ES-I3 (cell line): ENCODE measurements at regions not wholly inside any gene's neighbourhood (a gene's known extent, or its start where the extent isn't known, plus 50 kb on each side); places are given as distances from the start of the nearest gene placed in this dataset.

Source experiments
- H3K36me3 ChIP-seq: 2 replicates; pipeline ENCODE4 v1.6.1; 2013; ENCODE audit warnings: mild to moderate bottlenecking, low read length, control low read depth, moderate library complexity; ENCODE audit not compliant: insufficient read depth
- H3K4me1 ChIP-seq: 2 replicates; pipeline ENCODE4 v1.6.1; 2013; ENCODE audit warnings: mild to moderate bottlenecking, control low read depth, low read length; ENCODE audit not compliant: insufficient read depth
- H3K9ac ChIP-seq: 2 replicates; pipeline ENCODE4 v1.6.1; 2013; ENCODE audit warnings: low read depth, mild to moderate bottlenecking, low read length, moderate library complexity
- H3K9me3 ChIP-seq: 2 replicates; pipeline ENCODE4 v1.6.1; 2013; ENCODE audit warnings: mild to moderate bottlenecking, low read length, moderate library complexity; ENCODE audit not compliant: control insufficient read depth, insufficient read depth

DNA sequence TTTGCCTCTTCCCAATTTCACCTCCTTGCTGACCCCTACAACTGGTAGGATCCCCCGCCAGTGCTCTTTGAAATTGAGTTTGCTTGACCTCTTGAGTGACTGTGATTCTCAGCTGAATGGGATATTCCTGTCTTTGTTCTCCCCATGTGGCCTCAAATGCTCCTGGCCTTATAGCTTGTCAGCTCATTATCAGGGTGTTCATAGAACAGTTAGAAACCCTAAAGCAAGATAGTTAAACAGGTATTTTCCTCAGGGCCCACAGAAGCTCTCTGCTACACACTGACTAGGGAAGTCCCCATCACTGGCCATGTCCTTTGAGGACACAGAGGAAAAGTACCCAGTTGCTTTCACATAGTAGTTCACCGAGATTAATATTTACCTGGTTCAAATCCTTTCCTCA, 211.5 kb upstream of the DTNBP1 start:
- H3K4me1 ChIP-seq: peaks cover 9% of the 10 kb centered on the region; the same call in 1 of the 2 replicates
- H3K36me3 ChIP-seq: no peaks in the 10 kb centered on the region
- no peak overlapping the region for H3K9ac ChIP-seq
- no peaks in the 10 kb centered on the region for H3K9me3 ChIP-seq

DNA sequence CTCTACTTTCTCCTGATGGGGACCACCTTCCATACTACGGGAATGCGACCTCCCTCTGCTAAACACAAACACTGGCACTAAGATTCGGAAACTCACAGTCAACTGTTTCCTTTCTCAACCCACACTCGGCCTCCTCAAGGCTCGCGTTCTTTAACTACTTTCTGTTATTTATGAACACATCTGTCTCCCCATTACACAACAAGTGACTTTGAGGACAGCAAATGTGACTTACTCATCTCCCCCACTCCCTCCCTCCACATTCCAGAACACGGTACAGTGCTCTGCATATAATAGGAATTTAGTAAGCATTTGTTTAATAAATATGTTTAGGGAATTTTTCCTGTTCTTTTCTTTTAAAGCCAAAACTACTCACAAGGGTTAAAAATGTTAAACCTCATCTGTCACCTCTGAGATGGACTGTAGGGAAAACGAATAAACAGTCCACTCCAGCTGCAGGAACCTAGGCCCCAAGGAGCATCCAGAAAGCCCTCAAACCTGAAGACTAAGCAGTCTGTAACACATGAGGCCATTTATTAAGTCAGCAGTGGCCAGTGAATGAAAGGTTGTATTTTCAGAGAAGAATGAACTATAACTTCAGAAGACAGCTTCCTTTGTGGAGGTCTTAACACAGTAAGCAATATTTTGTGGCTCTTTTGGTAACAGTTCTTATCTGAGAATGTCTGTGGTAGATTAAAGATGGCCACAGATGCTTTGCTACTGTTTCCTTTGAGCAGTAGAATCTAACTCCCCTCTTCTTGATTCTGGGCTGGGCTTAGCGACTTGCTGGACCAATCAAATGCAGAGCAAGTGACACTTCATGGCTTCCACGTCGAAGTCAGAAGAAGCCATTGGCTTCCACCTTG, 209.6 kb upstream of the DTNBP1 start:
- no peaks in the 10 kb centered on the region for H3K9me3 ChIP-seq
- no peak overlapping the region for H3K9ac ChIP-seq
- H3K36me3 ChIP-seq: no peaks in the 10 kb centered on the region
- H3K4me1 ChIP-seq: peaks cover 9% of the 10 kb centered on the region; the same call in 1 of the 2 replicates

DNA sequence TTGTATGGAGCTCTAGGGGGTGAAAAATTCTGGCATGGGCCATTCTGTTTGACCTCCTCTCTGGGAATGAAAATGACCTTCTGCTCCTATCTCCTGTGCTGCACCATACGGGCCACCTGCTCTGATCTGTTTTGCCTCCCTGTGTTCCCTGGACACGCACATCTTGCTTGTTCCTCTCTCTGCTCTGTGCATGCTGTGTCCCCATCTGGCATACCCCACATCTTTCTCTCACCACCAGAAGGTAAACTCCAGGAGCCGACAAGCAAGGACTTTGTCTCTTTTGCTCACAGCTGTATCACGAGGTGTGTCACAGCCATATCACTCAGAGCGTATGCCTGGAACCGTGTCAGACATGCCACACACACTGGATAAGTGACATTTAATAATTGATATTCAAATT, 208.4 kb upstream of the DTNBP1 start:
- H3K9me3 ChIP-seq: no peaks in the 10 kb centered on the region
- no peak overlapping the region for H3K9ac ChIP-seq
- no peaks in the 10 kb centered on the region for H3K36me3 ChIP-seq
- peaks cover 9% of the 10 kb centered on the region; the same call in 1 of the 2 replicates for H3K4me1 ChIP-seq

DNA sequence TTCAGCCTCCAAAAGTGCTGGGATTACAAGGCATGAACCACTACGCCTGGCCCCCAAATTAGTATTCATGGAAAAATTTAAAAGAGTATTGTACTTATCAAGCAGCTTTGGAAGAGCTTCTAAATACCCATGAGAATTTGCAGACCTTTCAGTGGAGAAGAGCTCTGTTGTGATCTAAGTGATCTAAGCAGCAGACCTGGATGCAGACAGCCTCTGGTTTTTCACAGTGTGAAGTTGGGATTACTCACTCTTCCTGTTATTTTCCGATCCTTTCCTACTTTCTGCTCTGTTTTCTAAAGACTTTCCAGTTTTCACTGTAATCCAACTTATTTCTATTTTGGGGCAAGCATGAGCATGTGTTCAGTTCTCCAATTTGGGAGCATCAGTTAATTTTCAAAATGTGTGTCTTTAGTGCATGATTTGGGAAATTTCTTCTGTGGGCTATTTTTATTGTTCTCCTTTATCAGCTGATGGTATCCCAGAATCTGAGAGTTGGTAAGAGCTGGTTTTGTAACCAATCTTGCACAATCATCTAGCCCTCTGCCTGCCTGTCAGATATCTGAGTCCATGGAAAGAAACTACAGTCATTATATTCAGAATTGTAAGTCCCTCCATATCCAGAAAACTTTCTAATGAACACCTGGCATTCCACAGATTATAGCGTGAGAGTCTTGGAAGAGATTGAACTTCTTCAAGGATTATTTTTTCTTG, 207.7 kb upstream of the DTNBP1 start:
- Histone ChIP-seq H3K4me1 (peaks cover 9% of the 10 kb centered on the region; the same call in 1 of the 2 replicates), H3K36me3 (no peaks in the 10 kb centered on the region), H3K9ac (no peak overlapping the region), H3K9me3 (no peaks in the 10 kb centered on the region)

DNA sequence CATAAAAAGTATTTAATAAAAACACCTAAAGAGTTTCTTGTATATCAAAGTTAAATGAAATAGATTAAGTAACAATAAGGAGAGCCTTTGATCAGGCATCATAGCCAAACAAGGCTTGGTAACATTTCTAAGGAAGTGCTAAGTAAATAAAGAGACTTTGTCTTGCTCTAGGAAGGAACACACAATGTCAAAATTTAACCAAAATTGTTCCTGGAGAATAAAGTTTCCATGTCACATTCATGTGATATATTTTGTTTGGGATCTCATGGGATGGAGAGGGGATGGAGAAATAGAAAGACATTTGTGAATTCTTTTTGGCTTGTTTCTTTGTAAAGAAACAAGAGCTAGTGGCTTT, 201.9 kb upstream of the DTNBP1 start:
- H3K9me3 ChIP-seq: no peaks in the 10 kb centered on the region

DNA sequence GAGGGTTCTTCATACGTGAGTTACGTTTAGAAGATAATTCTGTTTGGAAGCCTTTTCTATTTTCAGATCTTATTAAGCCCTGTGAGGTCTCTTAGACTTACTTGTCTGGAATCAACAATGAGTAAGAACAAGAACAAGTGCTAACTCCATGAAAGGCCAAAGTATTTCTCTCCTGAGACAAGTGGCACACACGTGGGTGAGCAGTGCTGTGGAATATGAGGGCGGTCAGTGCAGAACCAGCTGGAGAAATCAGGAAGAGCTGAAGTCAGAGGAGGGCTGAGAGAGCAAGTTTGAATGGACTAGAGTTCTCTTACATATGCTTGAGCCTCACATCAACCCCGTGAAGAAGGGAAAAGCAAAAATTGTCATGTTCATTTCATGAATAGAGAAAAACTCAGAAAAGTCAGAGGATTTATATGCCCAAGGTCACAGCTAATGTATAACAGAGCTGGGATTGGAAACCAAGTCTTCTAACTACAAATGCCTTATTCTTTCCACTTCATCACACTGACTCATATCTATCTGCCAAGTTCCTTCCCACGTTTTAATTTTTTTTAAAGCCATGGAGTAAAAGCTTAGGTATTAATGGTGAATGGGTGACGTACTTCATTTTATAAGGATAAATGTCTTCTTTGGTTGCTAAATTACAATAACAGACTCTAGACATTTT, 201.3 kb upstream of the DTNBP1 start:
- H3K9me3 ChIP-seq: no peaks in the 10 kb centered on the region
- no peak overlapping the region for H3K9ac ChIP-seq
- no peaks in the 10 kb centered on the region for H3K36me3 ChIP-seq
- H3K4me1 ChIP-seq: no peaks in the 10 kb centered on the region

More for the DNA sequence above, 201.9 kb upstream of the DTNBP1 start:
- no peaks in the 10 kb centered on the region for H3K36me3 ChIP-seq
- H3K9ac ChIP-seq: no peak overlapping the region
- no peaks in the 10 kb centered on the region for H3K4me1 ChIP-seq

DNA sequence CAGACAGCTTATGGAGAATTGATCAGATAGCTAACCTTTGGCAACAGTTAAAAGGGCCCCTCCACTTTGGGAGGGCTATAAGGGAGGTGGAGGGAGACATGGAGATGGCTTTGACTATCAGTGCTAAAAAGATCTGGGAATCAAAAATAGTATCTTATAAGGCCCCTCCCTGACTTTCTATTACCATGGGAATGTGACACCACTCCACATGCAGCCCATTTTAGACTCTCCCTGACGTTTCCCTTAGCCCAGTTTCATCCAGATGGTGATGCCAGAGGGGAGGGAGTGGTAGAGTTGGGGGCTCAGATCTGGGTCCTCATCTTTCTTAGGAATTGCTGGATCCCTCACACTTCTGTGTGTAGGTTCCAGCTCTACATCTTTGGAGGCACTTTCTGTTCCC, 200.0 kb upstream of the DTNBP1 start:
- Histone ChIP-seq H3K36me3 (no peaks in the 10 kb centered on the region), H3K9me3 (no peaks in the 10 kb centered on the region), H3K4me1 (0 out of 2 replicates have a peak, but pooled peaks cover 4% of the 10 kb centered on the region), H3K9ac (no peak overlapping the region)

DNA sequence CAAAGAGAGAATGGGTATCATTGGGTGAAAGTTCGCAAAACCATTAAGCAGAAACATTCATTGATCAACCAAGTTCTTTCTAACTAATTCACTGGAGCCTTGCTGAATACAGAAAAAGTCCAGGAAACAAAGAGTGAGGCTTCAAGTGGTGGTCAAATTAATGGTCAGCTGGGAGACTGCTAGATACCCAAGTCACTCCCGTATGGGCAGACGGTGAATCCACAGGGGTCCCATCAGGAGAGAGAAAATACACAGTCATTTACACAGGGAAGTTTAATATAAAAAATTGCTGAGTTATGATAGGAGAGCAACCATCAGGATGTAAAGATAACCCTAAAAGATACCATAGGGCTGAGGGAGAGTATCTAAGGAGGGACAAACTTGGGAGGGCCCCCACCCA, 198.7 kb upstream of the DTNBP1 start:
- Histone ChIP-seq H3K36me3 (no peaks in the 10 kb centered on the region), H3K9ac (no peak overlapping the region), H3K9me3 (no peaks in the 10 kb centered on the region), H3K4me1 (0 out of 2 replicates have a peak, but pooled peaks cover 5% of the 10 kb centered on the region)

DNA sequence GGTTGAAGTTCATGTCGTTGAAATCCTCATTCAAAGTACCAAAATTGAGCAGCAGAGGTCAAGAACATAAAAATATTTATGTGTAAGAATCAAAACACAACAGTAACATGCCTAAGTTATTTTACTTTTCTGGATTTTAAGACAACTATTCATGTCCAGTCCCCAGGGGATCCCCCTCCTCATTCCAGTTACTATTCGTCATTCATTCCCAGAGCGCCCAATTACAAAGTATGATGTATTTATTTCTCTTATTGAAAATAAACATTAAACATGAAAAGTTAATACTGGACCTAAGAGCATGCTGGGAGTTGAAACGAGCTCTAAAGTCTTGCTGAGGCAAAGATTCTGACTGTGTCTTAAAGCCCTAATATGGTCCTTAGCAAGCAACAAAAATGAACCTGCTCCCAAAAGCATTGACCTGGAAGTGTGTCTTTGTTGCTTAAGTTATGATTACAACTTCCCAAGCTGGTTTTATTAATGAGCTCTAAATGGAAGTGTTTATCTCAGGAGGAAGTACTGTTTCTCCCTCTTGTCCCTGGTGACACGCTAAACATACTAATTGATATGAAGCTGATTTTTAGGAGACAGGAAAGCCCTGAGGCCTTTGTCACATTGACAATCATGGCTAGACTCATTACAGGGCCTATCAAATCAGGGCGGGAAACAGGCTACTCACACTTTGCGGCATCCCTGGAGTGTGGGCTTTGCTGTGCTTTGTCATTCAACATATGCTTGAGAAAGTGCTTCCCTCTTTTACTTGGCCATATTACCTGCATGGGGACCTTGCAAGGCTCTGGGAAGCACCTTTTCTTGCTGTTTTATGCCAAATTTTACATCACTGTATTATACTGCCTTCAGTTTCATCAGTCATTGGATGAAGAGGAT, 192.2 kb upstream of the DTNBP1 start:
- Histone ChIP-seq H3K9ac (no peak overlapping the region), H3K9me3 (peaks cover 6% of the 10 kb centered on the region; the same call in 1 of the 2 replicates), H3K36me3 (no peaks in the 10 kb centered on the region), H3K4me1 (peaks cover 8% of the 10 kb centered on the region; the same call in 1 of the 2 replicates)

DNA sequence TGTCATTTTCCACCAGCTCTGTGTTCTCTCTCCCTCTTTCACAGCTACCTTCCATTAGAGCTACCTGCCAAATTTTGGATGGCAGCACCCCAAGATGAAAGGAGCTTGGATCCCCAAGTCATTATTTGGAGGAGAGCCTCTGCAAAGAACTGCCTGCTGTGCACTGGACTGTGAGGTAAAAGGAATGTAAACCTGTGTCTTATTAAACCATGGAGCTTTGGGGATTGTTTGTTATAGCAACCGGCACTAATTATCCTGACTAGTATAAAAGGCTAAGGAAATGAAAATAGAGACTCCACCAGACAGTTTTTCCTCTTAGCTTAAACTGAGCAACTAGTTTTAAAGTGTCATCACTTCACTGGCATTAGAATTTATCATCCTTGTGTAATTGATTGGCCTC, 191.6 kb upstream of the DTNBP1 start:
- Histone ChIP-seq H3K9ac (no peak overlapping the region), H3K36me3 (no peaks in the 10 kb centered on the region), H3K4me1 (peaks cover 11% of the 10 kb centered on the region; the same call in 1 of the 2 replicates), H3K9me3 (peaks cover 6% of the 10 kb centered on the region; the same call in 1 of the 2 replicates)

DNA sequence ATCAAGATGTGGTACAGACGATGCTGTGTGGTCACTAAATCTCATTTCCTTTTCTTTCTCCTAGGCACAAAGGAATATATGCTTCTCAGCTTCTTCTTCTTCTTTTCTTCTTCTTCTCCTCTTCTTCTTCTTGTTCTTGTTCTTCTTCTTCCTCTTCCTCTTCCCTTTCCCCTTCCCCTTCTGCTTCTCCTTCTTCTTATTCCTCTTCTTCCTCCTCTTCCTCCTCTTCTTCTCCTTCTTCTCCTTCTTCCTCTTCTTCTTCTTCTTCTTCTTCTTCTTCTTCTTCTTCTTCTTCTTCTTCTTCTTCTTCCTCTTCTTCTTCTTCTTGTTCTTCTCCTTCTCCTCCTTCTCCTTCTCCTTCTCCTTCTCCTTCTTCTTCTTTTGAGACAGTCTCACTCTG, 190.4 kb upstream of the DTNBP1 start:
- peaks cover 6% of the 10 kb centered on the region; the same call in 1 of the 2 replicates for H3K9me3 ChIP-seq
- peaks cover 12% of the 10 kb centered on the region; the same call in 1 of the 2 replicates for H3K4me1 ChIP-seq
- no peaks in the 10 kb centered on the region for H3K36me3 ChIP-seq
- no peak overlapping the region for H3K9ac ChIP-seq

DNA sequence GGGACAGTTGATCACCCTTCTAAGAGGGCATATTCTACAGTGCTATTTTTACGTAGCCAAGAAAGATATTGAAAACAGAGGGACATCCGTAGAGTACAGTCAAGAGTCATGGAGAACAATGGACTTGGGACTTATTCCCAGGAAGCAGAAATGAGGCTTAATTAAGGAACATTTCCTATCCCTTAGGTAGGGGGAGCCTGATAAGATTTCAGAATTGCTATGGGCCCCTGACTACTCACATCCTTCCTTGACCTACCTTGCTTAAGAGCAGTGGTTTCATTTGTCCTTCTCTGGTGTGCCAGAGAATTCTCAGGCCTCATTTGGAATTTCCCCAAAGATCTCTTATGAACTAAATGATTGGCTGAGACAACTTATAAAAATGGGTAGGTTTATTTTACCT, 189.5 kb upstream of the DTNBP1 start:
- Histone ChIP-seq H3K36me3 (no peaks in the 10 kb centered on the region), H3K9ac (no peak overlapping the region), H3K9me3 (peaks cover 6% of the 10 kb centered on the region; the same call in 1 of the 2 replicates), H3K4me1 (peaks cover 7% of the 10 kb centered on the region; the same call in 1 of the 2 replicates)

DNA sequence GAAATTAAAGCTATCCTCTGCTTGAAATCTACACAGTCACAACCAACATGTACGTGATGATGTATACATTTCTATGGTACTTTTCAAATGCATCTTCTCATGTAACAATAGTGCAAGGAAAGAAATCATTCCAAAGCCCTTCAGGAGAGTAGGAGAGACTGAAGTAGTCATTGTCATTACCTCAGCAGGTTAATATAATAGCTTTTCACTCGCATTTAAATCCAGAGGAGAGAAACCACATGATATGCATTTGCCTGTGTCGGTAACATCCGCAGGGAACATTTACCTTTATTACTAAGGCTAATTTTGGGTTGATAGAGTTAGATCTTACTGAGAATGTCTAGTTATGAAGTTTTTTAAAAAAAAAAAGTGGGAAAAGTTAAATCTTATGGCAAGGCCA, 186.6 kb upstream of the DTNBP1 start:
- peaks cover 6% of the 10 kb centered on the region; the same call in 1 of the 2 replicates for H3K9me3 ChIP-seq
- no peak overlapping the region for H3K9ac ChIP-seq
- H3K36me3 ChIP-seq: no peaks in the 10 kb centered on the region
- 0 out of 2 replicates have a peak, but pooled peaks cover 4% of the 10 kb centered on the region for H3K4me1 ChIP-seq
